GM12872 (cell line): ENCODE measurements at regions not wholly inside any gene's neighbourhood (a gene's known extent, or its start where the extent isn't known, plus 50 kb on each side); places are given as distances from the start of the nearest gene placed in this dataset.

Source experiments
- TF ChIP-seq, protein P1 (sequence below): IDR thresholded peaks from 3 replicates; pipeline ENCODE4 v1.5.1; 2011; ENCODE audit warnings: low read depth, mild to moderate bottlenecking, low read length, moderate library complexity; ENCODE audit not compliant: insufficient read depth

GRCh38 chr3:81394651-81395524 lies 366.6 kb downstream of the GBE1 start:
- TF ChIP-seq, protein P1, sequence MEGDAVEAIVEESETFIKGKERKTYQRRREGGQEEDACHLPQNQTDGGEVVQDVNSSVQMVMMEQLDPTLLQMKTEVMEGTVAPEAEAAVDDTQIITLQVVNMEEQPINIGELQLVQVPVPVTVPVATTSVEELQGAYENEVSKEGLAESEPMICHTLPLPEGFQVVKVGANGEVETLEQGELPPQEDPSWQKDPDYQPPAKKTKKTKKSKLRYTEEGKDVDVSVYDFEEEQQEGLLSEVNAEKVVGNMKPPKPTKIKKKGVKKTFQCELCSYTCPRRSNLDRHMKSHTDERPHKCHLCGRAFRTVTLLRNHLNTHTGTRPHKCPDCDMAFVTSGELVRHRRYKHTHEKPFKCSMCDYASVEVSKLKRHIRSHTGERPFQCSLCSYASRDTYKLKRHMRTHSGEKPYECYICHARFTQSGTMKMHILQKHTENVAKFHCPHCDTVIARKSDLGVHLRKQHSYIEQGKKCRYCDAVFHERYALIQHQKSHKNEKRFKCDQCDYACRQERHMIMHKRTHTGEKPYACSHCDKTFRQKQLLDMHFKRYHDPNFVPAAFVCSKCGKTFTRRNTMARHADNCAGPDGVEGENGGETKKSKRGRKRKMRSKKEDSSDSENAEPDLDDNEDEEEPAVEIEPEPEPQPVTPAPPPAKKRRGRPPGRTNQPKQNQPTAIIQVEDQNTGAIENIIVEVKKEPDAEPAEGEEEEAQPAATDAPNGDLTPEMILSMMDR, result no peak

- TF ChIP-seq, protein P1, result no peak
Observed at GRCh38 chr3:81393251-81393650, 368.2 kb downstream of the GBE1 start.

DNA sequence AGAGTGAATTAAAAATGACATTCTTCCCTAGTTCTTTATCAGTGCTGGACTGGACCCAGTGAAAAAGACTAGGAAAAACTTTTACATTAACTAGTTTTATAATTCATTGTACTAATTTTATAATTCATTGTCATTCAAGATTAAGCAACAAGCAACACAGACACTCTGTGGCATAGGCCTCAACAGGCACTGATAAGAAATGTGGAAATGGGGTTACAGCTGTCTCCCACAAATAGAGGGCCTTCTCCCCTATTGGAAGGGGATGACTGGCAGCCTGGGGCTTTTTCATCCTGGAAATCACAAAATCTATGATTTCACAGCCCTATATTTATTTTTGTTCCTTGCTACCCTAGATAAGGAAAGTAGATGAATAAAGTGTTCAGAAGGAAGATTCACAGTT lies 370.6 kb downstream of the GBE1 start:
- TF ChIP-seq, protein P1, result no peak

DNA sequence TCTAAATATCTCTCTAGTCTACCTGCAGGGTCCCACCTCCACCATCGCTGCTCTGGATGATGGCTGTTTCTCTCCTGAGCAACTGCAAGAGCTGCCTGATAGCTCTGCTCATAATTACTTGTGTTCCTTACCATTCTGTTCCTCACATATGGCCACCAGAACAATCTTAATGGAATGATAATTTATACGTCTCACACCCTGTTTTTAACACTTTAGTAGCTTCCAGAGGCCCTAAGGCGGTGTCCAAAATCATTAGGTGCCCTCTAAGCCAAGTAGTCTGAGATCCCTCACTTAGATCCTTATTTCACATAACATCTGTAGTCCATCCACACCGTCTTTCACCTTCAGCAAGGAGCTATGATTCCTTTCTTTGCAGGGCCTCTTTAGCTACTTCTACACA lies 373.3 kb downstream of the GBE1 start:
- TF ChIP-seq, protein P1, result no peak

DNA sequence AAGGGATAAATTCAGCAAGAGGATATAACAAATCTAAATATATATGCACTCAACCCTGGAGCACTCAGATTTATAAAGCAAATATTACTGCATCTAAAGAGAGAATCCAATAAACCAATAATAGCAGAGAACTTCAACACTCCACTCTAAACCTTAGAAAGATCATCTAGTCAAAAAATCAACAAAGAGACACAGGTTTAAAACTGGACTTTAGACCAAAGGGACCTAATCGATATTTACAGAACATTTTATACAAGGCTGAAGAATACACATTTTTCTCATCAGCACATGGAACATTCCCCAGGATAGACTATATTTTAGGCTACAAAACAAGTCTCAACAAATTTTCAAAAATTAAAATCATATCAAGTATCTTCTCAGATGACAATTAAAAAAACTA lies 379.0 kb downstream of the GBE1 start:
- TF ChIP-seq, protein P1, result no peak

DNA sequence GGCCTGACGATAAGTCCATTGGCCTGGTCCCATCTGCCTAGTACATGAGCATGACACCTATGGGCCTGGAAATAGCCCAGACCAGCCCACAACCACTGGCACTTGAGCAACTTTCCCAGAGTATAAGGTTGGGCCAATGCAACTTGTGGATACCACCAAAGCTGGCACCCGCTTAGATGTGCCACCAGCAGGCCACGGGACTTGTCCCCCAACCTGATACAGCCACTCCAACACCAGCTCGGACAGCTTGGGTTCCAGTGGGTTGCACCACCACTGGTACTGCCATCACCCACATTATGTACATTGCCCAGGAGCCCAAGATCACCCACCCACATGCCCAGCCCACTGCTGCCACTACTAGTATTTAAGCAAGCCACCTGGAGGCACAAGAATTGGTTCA lies 381.2 kb downstream of the GBE1 start:
- TF ChIP-seq, protein P1, result no peak

DNA sequence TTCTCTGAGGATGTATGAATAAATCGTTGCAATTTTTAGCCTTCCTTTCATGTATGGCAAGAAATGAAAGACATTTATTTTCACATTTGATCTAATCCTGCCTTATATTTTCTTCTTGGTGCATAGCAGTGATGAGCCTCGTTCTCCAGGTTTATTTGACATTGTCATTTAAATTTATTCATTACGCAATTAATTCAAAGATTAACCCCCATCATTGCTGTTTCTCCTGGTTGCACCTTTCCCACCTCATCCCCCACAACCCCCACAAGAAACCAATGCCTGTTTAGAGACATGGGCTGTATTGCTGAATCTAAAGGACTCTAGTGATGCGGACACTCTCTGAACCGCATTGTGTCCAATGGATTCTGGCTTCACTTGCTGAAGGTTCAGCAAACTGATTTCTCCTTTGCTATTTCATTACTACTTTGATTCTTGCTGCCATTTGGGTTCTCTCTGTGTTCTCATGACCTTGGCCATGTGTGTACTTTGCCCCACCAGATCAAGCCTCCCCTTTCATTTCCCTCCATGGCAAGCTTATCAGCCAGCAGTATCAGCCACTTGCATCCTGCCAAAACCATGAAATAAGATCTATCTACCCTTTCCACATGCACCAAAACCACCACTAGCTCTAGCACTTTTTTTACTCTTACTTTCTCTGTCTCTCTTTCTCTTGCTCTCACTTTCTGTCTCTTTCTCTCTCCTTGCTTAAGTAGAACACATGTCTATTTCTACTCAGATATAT lies 382.7 kb downstream of the GBE1 start:
- TF ChIP-seq, protein P1, result no peak
